ENCODE measurements at regions not wholly inside any gene's neighbourhood (a gene's known extent, or its start where the extent isn't known, plus 50 kb on each side); places are given as distances from the start of the nearest gene placed in this dataset.
"Not testable (repeated sequence)": the region's sequence is repeated elsewhere in the genome, so short reads cannot be mapped to it uniquely, and the experiment has no call there.

DNA sequence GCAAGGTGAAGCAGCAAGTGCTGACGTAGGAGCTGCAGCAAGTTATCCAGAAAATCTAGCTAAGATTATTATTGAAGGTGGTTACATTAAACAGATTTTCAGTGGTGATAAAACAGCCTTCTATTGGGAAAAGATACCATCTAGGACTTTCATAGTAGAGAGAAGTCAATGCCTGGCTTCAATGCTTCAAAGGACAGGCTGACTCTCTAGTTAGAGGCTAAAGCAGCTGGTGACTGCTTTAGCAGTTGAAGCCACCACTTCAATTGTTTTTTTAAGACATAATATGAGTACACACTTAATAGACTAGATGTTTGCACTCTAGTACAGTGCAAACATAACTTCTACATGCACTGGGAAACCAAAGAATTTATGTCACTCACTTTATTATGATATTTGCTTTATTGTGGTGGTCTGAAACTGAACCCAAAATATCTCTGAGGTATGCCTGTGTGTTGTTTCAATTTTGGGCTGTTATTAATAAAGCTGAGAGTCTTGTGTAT, 1026.9 kb upstream of the FOXG1 start:
- no peaks in the 10 kb centered on the region for H3K4me1 Mint-ChIP-seq
- peaks cover 8% of the 10 kb centered on the region for H3K9me3 Mint-ChIP-seq
- DNase-seq: no peak
- H3K4me3 Mint-ChIP-seq: no peak overlapping the region
- H3K27ac Mint-ChIP-seq: no peak overlapping the region
- H3K36me3 Mint-ChIP-seq: no peaks in the 10 kb centered on the region
- no peaks in the 10 kb centered on the region for H3K27me3 Mint-ChIP-seq

DNA sequence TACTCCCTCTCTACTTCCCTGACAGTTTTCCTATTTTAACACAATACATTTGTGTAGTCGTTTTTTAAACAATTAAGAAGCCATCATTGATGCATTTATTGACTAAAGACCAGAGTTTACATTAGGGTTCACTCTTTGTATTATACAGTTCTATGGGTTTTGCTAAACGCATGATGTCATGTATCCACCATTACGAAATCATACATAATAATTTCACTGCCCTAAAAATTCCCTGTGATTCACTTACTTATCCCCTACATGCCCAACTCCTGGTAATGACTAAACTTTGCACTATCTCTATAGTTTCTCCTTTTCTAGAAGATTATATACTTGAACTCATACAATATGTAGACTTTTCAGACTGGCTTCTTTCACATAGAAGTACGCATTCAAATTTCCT, 1016.5 kb upstream of the FOXG1 start:
- Mint-ChIP-seq H3K4me3 (no peak overlapping the region), H3K9me3 (peaks cover 6% of the 10 kb centered on the region), H3K27ac (no peak overlapping the region), H3K36me3 (no peaks in the 10 kb centered on the region), H3K27me3 (no peaks in the 10 kb centered on the region), H3K4me1 (no peaks in the 10 kb centered on the region)
- no peak for DNase-seq

DNA sequence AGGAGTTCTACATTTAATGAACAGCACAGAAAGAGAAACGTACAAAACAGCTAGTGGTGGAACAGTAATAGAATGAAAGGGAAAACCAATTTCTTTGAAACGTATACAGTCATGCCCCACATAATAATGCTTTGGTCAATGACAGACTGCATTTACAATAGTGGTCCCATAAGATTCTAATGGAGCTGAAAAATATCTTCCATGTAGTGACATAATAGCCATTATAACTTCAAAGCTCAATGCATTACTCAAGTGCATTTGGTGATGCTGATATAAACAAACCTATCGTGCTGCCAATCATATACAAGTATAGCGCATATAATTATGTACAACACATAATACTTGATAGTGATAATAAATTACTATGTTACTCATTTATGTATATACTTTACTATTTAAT, 1008.9 kb upstream of the FOXG1 start:
- H3K4me1 Mint-ChIP-seq, H3K27ac Mint-ChIP-seq, H3K27me3 Mint-ChIP-seq, DNase-seq, H3K36me3 Mint-ChIP-seq, H3K4me3 Mint-ChIP-seq: not testable (repeated sequence)
- peaks cover 15% of the 10 kb centered on the region for H3K9me3 Mint-ChIP-seq

DNA sequence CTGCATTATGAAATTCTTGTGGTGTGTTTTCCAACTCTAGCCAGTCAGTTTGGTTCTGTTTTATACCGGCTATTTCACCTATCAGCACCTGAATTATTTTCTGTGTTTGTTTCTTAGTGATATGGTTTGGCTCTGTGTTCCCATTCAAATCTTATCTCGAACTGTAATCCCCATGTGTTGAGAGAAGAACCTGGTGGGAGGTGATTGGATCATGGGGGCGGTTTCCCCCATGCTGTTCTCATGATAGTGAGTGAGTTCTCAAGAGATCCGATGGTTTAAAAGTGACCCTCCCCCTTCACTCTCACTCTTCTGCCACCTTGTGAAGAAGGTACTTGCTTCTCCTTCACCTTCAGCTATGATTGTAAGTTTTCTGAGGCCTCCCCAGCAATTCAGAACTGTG, 1006.2 kb upstream of the FOXG1 start:
- not testable (repeated sequence) for DNase-seq, H3K4me1 Mint-ChIP-seq, H3K27ac Mint-ChIP-seq, H3K4me3 Mint-ChIP-seq, H3K36me3 Mint-ChIP-seq, H3K27me3 Mint-ChIP-seq
- H3K9me3 Mint-ChIP-seq: peaks cover 22% of the 10 kb centered on the region

DNA sequence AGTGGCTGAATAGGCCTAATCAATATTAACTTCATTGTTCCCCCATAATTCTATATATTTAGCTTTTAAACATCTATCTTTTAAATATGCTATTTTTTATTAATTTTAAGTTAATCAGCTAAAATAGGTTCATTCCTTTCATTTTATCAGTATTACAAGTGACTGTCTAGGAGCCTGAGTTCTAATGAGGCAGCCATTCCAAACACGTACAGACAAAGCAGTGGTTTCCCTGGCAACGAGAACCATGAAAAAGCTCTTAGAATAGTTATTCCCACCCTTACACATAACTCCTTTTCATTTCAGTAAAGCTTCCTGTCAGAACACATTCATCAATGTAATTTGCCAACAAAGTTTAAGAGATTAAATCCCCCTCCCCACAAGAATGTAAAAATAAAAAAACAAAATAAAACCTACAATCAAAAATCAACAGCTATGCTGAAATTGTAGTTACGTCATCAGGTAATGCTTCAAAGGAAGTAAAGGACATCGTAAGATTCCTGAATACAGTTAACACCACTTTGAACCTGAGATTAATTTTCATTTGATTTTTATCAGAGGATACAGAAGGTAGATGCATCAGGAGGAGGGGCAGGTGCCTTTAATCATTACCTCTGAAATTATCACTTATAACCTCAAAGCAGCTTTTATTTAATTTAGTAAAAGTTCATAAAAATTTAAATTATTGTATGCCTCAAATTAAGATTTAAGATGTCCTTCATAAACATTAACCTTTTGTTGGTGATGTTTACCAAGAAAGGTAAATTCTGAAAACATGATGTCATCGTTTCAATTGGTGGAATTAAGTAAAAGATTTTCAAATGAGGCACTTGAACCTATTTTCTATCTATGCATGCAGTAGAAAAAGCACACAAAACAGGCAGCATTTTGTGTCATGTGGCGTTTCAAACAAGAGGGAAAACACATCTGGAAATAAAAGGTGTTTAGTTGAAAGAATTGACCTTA, 967.2 kb upstream of the FOXG1 start:
- not testable (repeated sequence) for H3K4me1 Mint-ChIP-seq, H3K27ac Mint-ChIP-seq, DNase-seq, H3K4me3 Mint-ChIP-seq, H3K36me3 Mint-ChIP-seq, H3K27me3 Mint-ChIP-seq
- H3K9me3 Mint-ChIP-seq: peaks cover 20% of the 10 kb centered on the region

DNA sequence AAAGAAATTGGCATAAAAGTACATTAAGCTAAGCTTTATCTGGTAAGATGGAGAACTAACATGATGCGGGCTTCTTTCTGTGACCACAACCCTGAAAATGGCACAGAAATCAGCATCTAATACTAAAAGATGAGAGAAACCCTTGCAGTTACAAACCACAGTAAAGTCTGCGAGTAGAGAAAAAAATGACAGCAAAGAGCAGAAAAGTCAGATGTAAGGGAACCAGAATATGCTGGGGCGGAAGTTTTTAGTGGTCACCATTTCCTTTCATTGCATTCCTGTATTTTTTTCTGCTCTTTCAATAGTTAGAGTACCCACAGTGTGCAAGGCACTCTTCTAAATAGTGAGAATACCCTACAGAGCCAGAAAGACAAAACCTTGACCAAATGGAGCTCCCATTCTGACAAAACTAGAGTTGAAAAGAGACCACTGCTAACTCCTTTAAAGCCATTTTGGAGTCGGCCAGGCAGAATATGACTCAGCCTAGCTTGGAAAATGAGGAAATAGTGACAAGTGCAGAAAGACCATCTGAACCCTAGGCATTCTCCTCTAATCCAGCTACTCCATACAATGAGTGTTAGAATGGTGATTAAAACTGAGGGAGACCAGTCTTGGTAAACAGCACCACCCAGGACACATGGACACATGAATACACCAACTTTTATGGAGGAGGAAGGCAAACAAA, 948.7 kb upstream of the FOXG1 start:
- not testable (repeated sequence) for H3K4me1 Mint-ChIP-seq, H3K36me3 Mint-ChIP-seq, H3K27ac Mint-ChIP-seq

DNA sequence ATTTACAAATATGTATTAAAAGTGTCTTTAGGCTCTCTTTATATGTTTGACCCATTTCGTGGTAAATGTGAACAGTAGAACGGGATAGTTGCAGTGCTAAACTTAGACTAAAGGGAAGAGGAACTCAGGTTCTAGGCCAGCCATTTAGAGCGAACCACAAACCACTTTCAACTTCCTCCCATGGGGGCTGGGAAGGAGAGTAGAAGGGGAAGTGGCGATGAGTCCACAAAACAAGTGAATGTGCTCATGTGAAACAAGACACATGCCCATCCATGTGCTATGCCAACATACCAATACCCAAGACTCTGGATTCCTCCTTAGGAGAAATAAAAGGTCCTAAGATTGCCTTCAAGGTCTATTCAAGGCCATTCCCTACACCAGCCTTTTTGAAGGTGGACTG, 940.4 kb upstream of the FOXG1 start:
- H3K27me3 Mint-ChIP-seq, H3K27ac Mint-ChIP-seq, H3K4me1 Mint-ChIP-seq, DNase-seq, H3K4me3 Mint-ChIP-seq, H3K36me3 Mint-ChIP-seq: not testable (repeated sequence)
- peaks cover 12% of the 10 kb centered on the region for H3K9me3 Mint-ChIP-seq

More for the DNA sequence above, 948.7 kb upstream of the FOXG1 start:
- not testable (repeated sequence) for H3K27me3 Mint-ChIP-seq, H3K4me3 Mint-ChIP-seq, DNase-seq
- H3K9me3 Mint-ChIP-seq: peaks cover 14% of the 10 kb centered on the region

DNA sequence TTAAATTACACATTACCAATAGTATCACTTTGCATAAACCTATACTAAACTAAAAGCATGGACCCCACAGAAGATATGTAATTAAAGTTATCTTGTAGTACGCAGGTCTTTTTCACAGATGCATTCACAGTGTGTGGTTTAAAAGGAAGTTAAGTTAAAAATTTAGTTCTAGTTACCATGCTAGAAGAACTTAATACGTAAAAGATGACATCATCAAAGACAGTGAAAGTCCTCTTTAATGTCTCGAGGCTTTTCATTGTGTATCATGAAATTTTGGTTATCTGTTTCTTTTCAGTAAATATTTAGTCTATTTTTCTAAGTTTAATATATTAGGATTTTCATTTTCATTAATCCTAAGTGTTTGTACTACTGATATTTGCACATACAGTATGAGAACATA, 934.6 kb upstream of the FOXG1 start:
- not testable (repeated sequence) for H3K27ac Mint-ChIP-seq, H3K4me3 Mint-ChIP-seq, H3K4me1 Mint-ChIP-seq, H3K9me3 Mint-ChIP-seq, H3K27me3 Mint-ChIP-seq, DNase-seq, H3K36me3 Mint-ChIP-seq

DNA sequence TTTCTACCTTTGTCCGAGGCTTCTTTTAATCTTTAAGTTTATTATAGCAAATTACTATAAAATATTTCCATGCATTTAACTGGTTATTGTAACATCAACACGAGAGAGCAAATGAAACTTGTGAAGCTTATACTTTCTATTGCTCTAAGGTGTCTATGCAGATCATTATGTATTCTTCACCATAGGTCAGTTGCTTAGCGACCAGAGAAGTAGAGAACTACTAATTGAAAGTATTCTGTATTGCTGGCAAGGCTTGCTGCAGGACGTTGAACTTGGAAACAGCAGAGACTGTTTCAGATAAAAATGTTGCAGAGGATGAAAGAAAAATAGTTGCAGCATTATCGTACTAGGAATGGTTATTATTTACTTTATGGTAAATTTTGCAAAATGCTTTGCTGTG, 933.6 kb upstream of the FOXG1 start:
- not testable (repeated sequence) for DNase-seq, H3K27me3 Mint-ChIP-seq, H3K27ac Mint-ChIP-seq, H3K4me3 Mint-ChIP-seq, H3K36me3 Mint-ChIP-seq, H3K9me3 Mint-ChIP-seq, H3K4me1 Mint-ChIP-seq

DNA sequence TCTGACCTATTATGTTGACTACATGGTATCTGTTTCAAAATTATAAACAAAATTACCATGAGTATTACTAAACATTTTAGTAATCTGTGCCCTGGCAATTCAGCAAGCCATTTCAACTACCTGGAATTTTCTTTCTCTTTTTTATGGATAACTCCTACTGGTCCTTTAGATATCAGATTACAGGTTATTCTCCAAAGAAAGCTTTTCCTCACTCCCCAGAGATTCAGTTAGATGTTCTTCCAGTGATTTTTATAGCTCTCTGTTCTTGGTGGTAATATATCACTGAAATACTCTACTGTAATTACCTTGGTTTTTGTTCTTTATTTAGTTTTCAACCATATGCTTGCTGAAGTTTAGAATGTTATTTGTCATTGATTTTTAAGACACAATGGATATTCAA, 930.2 kb upstream of the FOXG1 start:
- Mint-ChIP-seq H3K9me3 (peaks cover 3% of the 10 kb centered on the region), H3K36me3 (no peaks in the 10 kb centered on the region), H3K4me3 (no peak overlapping the region), H3K27me3 (no peaks in the 10 kb centered on the region), H3K4me1 (no peaks in the 10 kb centered on the region), H3K27ac (no peak overlapping the region)
- no peak for DNase-seq

DNA sequence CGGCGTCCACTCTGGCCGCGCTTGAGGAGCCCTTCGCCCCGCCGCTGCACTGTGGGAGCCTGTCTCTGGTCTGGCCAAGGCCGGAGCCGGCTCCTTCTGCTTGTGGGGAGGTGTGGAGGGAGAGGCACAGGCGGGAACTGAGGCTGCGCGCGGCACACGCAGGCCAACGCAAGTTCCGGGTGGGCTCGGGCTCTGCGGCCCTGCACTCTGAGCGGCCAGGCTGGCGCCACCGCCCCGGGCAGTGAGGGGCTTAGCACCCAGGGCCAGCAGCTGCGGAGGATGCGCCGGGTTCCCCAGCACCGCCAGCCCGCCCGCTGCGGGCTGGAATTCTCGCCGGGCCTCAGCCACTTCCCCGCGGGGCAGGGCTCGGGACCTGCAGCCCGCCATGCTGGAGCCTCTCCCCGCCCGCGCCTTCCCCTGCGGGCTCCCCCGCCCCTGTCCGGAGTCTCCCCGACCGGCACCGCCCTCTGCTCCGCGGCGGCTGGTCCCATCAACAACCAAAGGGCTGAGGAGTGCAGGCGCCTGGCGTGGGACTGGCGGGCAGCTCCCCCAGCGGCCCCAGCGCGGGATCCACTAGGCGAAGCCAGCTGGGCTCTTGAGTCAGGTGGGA, 921.2 kb upstream of the FOXG1 start:
- no peaks in the 10 kb centered on the region for H3K36me3 Mint-ChIP-seq
- no peak overlapping the region for H3K4me3 Mint-ChIP-seq

DNA sequence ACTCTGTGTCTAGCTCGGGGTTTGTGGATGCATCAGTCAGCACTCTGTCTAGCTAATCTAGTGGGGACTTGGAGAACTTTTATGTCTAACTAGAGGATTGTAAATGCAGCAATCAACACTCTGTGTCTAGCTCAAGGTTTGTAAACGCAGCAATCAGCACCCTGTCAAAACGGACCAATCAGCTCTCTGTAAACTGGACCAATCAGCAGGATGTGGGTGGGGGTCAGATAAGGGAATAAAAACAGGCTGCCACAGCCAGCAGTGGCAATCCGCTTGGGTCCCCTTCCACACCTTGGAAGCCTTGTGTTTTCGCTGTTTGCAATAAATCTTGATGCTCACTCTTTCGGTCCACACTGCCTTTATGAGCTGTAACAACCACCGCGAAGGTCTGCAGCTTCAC, 920.7 kb upstream of the FOXG1 start:
- Mint-ChIP-seq H3K36me3 (no peaks in the 10 kb centered on the region), H3K9me3 (peaks cover 7% of the 10 kb centered on the region), H3K4me1 (no peaks in the 10 kb centered on the region), H3K27me3 (no peaks in the 10 kb centered on the region), H3K27ac (no peak overlapping the region), H3K4me3 (no peak overlapping the region)
- DNase-seq: no peak

More for the DNA sequence above, 921.2 kb upstream of the FOXG1 start:
- Mint-ChIP-seq H3K27ac (no peak overlapping the region), H3K4me1 (no peaks in the 10 kb centered on the region), H3K27me3 (no peaks in the 10 kb centered on the region), H3K9me3 (peaks cover 7% of the 10 kb centered on the region)
- DNase-seq: no peak

DNA sequence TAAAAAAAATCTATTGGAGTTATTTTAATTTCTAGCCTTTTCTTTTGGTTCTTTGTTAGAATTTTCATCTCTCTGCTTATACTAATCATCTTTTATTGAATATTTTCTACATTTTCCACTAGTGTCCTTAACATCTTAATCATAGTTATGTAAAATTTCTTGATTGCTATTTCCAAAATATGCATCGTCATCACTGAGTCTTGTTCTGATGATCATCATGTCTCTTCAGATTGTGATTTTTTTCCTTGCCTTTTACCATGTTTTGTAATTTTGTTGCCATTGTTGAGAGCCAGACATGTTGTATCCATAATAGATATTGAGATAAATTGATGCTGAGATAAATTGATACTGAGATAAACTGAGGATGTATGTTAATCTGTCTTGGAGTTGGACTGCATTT, 919.1 kb upstream of the FOXG1 start:
- not testable (repeated sequence) for DNase-seq, H3K9me3 Mint-ChIP-seq, H3K27me3 Mint-ChIP-seq, H3K27ac Mint-ChIP-seq, H3K36me3 Mint-ChIP-seq, H3K4me1 Mint-ChIP-seq, H3K4me3 Mint-ChIP-seq

DNA sequence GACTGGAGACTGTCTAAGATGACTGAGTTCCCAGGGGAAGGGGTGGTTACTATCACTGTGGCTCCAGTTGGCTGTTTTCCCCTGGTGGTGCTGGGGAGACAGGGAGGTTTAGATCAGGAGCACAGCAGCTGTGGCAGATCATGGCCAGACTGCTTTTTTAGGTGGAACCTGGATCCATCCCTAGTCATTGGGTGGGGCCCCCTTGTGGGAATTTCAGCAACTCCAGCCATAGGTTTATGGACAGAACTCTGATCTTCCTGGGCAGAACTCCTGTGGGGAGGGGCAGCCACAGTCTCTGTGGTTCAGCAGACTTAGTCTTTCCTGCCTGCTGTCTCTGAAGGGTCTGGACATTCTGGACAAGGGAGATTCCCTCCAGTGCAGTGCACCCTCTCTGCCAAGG, 917.4 kb upstream of the FOXG1 start:
- not testable (repeated sequence) for H3K9me3 Mint-ChIP-seq, H3K27me3 Mint-ChIP-seq, H3K4me1 Mint-ChIP-seq, DNase-seq, H3K36me3 Mint-ChIP-seq, H3K4me3 Mint-ChIP-seq, H3K27ac Mint-ChIP-seq

DNA sequence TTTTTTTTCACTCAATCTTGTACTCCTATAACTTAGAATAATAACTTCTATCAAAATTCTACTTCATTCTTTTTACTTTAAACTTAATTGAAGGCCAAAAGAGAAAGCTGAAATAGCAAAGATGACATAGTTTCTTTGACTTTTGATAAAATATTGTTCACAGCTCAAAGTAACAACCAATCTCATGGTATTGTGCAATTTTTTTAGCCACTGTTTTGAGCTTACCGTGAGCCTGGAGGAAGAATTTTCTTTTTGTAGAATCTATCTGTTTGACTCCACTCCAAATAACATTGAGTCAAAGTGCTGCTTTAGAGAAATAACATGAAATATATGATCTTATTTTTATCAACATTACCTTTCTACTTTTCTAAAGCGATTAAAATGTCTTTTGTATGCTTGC, 903.9 kb upstream of the FOXG1 start:
- Mint-ChIP-seq H3K27ac (no peak overlapping the region), H3K27me3 (no peaks in the 10 kb centered on the region), H3K9me3 (peaks cover 4% of the 10 kb centered on the region), H3K4me3 (no peak overlapping the region), H3K4me1 (no peaks in the 10 kb centered on the region), H3K36me3 (no peaks in the 10 kb centered on the region)
- no peak for DNase-seq

All from activated naive CD8-positive, alpha-beta T cell treated with anti-CD3 and anti-CD28 coated beads for 36 hours (primary cell).